SU-DHL-6 (cell line): ENCODE measurements at regions not wholly inside any gene's neighbourhood (a gene's known extent, or its start where the extent isn't known, plus 50 kb on each side); places are given as distances from the start of the nearest gene placed in this dataset.

Source experiments
- EZH2phosphoT487 ChIP-seq: fragments of 200-600 bp; sonication (generic), shearing (Covaris generic); conservative IDR thresholded peaks from 2 replicates; pipeline ENCODE4 v1.6.1; 2018; ENCODE audit warnings: mild to moderate bottlenecking, antibody characterized with exemption, low read length, moderate library complexity, mixed read lengths
- TF ChIP-seq, protein P1 (sequence below): fragments of 200-600 bp; sonication (generic); IDR thresholded peaks from one replicate; pipeline ENCODE4 v1.5.1; 2017; ENCODE audit warnings: antibody characterized with exemption, mild to moderate bottlenecking, low read length, moderate library complexity; ENCODE audit not compliant: insufficient read depth, poor library complexity, severe bottlenecking

DNA sequence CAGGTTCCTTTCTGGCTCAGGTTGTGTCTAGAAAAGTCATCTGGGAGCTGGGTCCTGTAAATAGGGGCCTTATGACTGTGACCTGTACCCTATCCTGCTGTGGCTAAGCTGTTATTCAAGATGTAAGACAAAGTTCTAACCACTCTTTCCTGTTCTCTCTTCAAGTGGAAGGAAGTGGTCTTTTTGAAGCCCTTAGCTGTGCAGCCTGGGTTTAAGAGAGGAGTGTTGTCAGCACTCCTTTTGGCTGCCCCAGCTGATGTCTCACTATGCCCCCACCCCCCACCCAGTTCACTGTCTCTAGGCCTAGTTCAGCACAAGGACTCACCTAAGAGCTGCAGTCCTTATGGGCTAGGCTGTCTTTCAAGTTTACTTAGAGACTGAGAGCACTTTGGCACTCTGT is 1069.5 kb downstream of the FAM133A start:
- TF ChIP-seq, protein P1, sequence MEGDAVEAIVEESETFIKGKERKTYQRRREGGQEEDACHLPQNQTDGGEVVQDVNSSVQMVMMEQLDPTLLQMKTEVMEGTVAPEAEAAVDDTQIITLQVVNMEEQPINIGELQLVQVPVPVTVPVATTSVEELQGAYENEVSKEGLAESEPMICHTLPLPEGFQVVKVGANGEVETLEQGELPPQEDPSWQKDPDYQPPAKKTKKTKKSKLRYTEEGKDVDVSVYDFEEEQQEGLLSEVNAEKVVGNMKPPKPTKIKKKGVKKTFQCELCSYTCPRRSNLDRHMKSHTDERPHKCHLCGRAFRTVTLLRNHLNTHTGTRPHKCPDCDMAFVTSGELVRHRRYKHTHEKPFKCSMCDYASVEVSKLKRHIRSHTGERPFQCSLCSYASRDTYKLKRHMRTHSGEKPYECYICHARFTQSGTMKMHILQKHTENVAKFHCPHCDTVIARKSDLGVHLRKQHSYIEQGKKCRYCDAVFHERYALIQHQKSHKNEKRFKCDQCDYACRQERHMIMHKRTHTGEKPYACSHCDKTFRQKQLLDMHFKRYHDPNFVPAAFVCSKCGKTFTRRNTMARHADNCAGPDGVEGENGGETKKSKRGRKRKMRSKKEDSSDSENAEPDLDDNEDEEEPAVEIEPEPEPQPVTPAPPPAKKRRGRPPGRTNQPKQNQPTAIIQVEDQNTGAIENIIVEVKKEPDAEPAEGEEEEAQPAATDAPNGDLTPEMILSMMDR: no peak
- no peak for TF ChIP-seq EZH2phosphoT487
